ENCODE measurements at regions not wholly inside any gene's neighbourhood (a gene's known extent, or its start where the extent isn't known, plus 50 kb on each side); places are given as distances from the start of the nearest gene placed in this dataset.
"Not testable (repeated sequence)": the region's sequence is repeated elsewhere in the genome, so short reads cannot be mapped to it uniquely, and the experiment has no call there.

- intact Hi-C loops (cut with DNase I): no loop called here
- DNase-seq: no peak
These were observed 291.8 kb downstream of the KCTD12 start for GRCh38 chr13:76594435-76594834.

- intact Hi-C loops (cut with DNase I): no loop called here
- DNase-seq: no peak
These were observed 299.4 kb downstream of the KCTD12 start for GRCh38 chr13:76586842-76587241.

- intact Hi-C loops (cut with DNase I): no loop called here
- no peak for DNase-seq
These were observed 306.5 kb downstream of the KCTD12 start for GRCh38 chr13:76579701-76580100.

DNA sequence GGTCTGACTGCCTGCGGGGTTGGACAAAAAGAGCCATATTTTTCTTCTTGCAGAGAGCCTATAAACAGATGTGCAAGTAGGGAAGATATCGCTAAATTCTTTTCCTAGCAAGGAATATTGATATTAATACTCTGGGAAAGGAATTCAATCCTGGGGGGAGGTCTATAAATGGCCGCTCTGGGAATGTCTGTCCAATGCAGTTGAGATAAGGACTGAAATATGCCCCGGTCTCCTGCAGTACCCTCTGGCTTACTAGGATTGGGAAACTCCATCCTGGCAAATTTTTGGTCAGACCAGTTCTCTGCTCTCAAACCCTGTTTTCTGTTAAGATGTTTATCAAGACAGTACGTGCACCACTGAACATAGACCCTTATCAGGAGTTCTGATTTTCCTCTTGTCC, 310.6 kb downstream of the KCTD12 start:
- DNase-seq; intact Hi-C loops (cut with DNase I): not testable (repeated sequence)

- DNase-seq: peak in 2 of 42 donors; percentile 5 to 11
- intact Hi-C loops (cut with DNase I): no loop called here
These were observed 315.7 kb downstream of the KCTD12 start for GRCh38 chr13:76570510-76570971.

GRCh38 chr13:76556627-76557026, 329.6 kb downstream of the KCTD12 start:
- no peak for DNase-seq
- intact Hi-C loops (cut with DNase I): no loop called here

- DNase-seq: no peak
- intact Hi-C loops (cut with DNase I): no loop called here
These were observed 333.4 kb downstream of the KCTD12 start for GRCh38 chr13:76552807-76553206.

- DNase-seq: no peak
- intact Hi-C loops (cut with DNase I): no loop called here
These were observed 334.0 kb downstream of the KCTD12 start for GRCh38 chr13:76552041-76552772.

DNA sequence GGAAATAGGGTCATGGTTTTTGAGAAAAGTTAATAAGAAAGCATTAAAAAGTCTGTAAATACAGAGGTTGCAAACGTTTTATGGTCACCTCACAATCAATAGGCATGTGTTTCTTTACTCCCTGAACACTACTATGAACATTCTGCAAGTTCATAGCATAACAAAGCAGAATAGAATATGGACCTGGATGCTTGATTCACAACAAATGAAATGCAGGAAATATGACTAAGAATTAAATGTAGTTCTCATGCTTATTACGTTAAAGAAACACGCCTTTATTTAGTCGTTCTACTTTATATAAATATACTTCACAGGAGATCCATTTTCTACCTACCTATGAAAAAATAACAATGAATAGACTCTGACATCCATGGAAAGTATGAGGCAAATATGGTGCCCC, 344.0 kb downstream of the KCTD12 start:
- no peak for DNase-seq
- intact Hi-C loops (cut with DNase I): no loop called here

GRCh38 chr13:76538004-76538403, 348.2 kb downstream of the KCTD12 start:
- intact Hi-C loops (cut with DNase I): no loop called here
- DNase-seq: no peak

GRCh38 chr13:76533251-76533650, 353.0 kb downstream of the KCTD12 start:
- intact Hi-C loops (cut with DNase I): no loop called here
- no peak for DNase-seq

GRCh38 chr13:76527041-76527440, 359.2 kb downstream of the KCTD12 start:
- intact Hi-C loops (cut with DNase I): no loop called here
- no peak for DNase-seq

GRCh38 chr13:76523740-76524340, 362.4 kb downstream of the KCTD12 start:
- intact Hi-C loops (cut with DNase I): no loop called here
- no peak for DNase-seq

- intact Hi-C loops (cut with DNase I): no loop called here
- DNase-seq: no peak
These were observed 364.0 kb downstream of the KCTD12 start for GRCh38 chr13:76522083-76522755.

GRCh38 chr13:76519685-76520084, 366.5 kb downstream of the KCTD12 start:
- DNase-seq: no peak
- intact Hi-C loops (cut with DNase I): no loop called here

GRCh38 chr13:76516586-76516985, 369.6 kb downstream of the KCTD12 start:
- no peak for DNase-seq
- intact Hi-C loops (cut with DNase I): no loop called here

GRCh38 chr13:76516013-76516412, 370.2 kb downstream of the KCTD12 start:
- no peak for DNase-seq
- intact Hi-C loops (cut with DNase I): no loop called here

DNA sequence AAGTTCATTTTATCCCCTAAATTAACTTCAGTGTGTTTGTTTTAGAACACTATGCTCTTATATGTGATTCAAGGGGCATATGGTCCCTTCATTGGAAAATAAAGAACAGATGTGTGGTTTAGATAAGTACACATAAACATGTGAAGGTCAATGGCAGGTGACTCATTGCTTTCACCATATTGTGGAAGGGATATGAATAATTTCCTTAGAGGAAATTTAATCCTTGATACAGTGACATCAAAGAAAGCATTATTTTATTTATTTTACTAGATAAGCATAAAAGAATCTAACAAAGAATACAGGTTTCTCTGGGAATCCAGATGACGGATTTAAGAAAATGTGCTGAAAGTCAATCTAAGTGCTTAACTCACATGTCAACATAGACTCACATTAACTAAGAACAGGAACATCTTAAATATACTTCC, 373.5 kb downstream of the KCTD12 start:
- intact Hi-C loops (cut with DNase I): no loop called here
- no peak for DNase-seq

DNA sequence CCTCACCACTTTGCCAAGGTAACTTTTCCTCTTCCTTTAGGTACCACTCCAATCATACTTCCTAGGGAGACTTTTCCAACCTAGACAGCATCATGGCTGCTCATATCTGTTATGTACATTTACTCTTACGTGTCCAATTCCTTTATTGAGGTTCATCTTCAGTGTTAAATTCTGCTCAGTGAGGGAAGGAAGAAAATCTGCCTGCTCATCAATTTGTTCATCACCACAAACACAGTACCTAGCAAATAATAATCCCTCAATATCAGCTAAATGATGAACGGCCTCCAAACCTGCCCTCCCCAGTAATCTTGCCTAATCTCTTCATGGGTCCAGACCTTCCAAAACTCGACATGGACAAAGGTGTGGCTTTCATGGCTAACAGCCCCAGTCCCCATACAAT, 380.8 kb downstream of the KCTD12 start:
- no peak for DNase-seq
- intact Hi-C loops (cut with DNase I): no loop called here

DNA sequence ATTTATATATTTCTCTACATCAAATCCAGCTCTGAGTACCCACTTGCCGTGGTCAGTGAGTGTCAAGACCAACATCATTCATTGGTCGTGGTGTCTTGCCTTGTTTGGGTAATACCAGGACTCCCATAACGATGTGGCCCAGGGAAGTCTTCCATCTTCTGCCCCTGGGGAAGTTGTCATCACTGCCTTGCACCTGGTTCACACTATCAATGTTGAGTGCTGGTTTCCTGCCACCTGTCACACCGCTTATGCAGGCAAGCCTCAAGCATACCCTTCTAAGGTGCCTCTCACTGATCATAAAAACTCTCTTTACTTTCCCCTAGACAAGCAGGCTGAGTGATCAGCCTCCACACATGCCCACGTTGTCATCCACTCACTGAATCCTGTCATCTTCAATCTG, 382.4 kb downstream of the KCTD12 start:
- peak in 5 of 42 donors; percentile 8 to 35 (median 17) for DNase-seq
- intact Hi-C loops (cut with DNase I): no loop called here

All from head of caudate nucleus (tissue), 42 donors.